GM12878 (cell line): ENCODE measurements at regions not wholly inside any gene's neighbourhood (a gene's known extent, or its start where the extent isn't known, plus 50 kb on each side); places are given as distances from the start of the nearest gene placed in this dataset.
A peak's percentile ranks its signal among the peaks of the same experiment; 100 is the strongest.

Experiments used
- ATAC-seq: fragments of 200-7000 bp; cut with Tn5 transposase; 3 replicates; pipeline ENCODE4 v1.9.1; 2020; ENCODE audit warnings: mild to moderate bottlenecking, moderate library complexity
- BruUV-seq: library from RNA; stranded (reverse); fragments of 400-500 nt; replicated peaks from 2 replicates; lab custom pipeline; 2021; lab: Mats Ljungman, UMichigan
- CTCF ChIA-PET: fragments of 300-600 bp; sonication (Branson Sonifier 250); formaldehyde crosslinking; extraction: SDS; loops from one replicate; lab custom pipeline; 2021; ENCODE audit warnings: inconsistent platforms; lab: Yijun Ruan, JAX
- POLR2A ChIA-PET: fragments of 350-600 bp; formaldehyde crosslinking; extraction: SDS; loops from one replicate; lab custom pipeline; 2021; ENCODE audit warnings: inconsistent platforms; lab: Charles Lee
- RAD21 ChIA-PET: fragments of 300-600 bp; sonication (Branson Sonifier 250); formaldehyde crosslinking; loops from one replicate; lab custom pipeline; 2023; ENCODE audit warnings: antibody characterized with exemption; ENCODE audit not compliant: unreplicated experiment; lab: Charles Lee
- SMC1A ChIA-PET: fragments of 300-600 bp; sonication (Branson Sonifier 250); formaldehyde crosslinking; loops from one replicate; lab custom pipeline; 2023; ENCODE audit not compliant: unreplicated experiment, uncharacterized antibody; lab: Charles Lee
- DNase-seq: peaks from one replicate; pipeline ENCODE4 v3.0.0-alpha.2; 2011; ENCODE audit warnings: low read depth, low spot score
- FAIRE-seq: peaks from 3 replicates; lab custom pipeline; 2011; peaks lifted over from hg19 to GRCh38; lab: Jason Lieb, UNC
- H2AFZ ChIP-seq: 2 replicates; pipeline ENCODE4 v1.6.0; 2011; ENCODE audit warnings: low read depth, low read length, control low read depth; ENCODE audit not compliant: control insufficient read depth
- H3K27ac ChIP-seq: 2 replicates; pipeline ENCODE4 v1.5.1; 2011; ENCODE audit warnings: control low read depth; ENCODE audit not compliant: control insufficient read depth, insufficient read depth
- H3K27me3 ChIP-seq, 2 experiments: replicated peaks in 1 of 2; 2 replicates each; pipeline versions ENCODE4 v1.6.0 to v1.6.1; 2011; ENCODE audit warnings: low read length in 1 of 2; ENCODE audit not compliant: control insufficient read depth in 2 of 2, insufficient read depth in 2 of 2
- H3K36me3 ChIP-seq, 2 experiments: 2 replicates each; pipeline ENCODE4 v1.5.1; 2011; ENCODE audit warnings: low read length in 1 of 2; ENCODE audit not compliant: control insufficient read depth in 2 of 2, insufficient read depth in 2 of 2
- H3K4me1 ChIP-seq: 2 replicates; pipeline ENCODE4 v1.6.1; 2011; ENCODE audit warnings: mild to moderate bottlenecking, low read length, moderate library complexity, mixed read lengths; ENCODE audit not compliant: control insufficient read depth, insufficient read depth
- H3K4me2 ChIP-seq: 2 replicates; pipeline ENCODE4 v1.6.0; 2011; ENCODE audit warnings: control low read depth; ENCODE audit not compliant: control insufficient read depth, insufficient read depth
- H3K4me3 ChIP-seq: fragments of 200-600 bp; sonication (generic); 2 replicates; pipeline ENCODE4 v1.5.1; 2016
- H3K79me2 ChIP-seq: 2 replicates; pipeline ENCODE4 v1.6.0; 2011; ENCODE audit warnings: low read length; ENCODE audit not compliant: control insufficient read depth, insufficient read depth
- H3K9ac ChIP-seq: 2 replicates; pipeline ENCODE4 v1.8.0; 2011; ENCODE audit warnings: low read length, control low read depth, mixed read lengths; ENCODE audit not compliant: control insufficient read depth, insufficient read depth
- H3K9me3 ChIP-seq: replicated peaks from 3 replicates; pipeline ENCODE4 v1.5.1; 2011; ENCODE audit warnings: mild to moderate bottlenecking, low read length; ENCODE audit not compliant: control insufficient read depth, insufficient read depth
- H4K20me1 ChIP-seq: 2 replicates; pipeline ENCODE4 v1.6.0; 2011; ENCODE audit not compliant: control insufficient read depth, insufficient read depth
- ATF7 ChIP-seq: fragments of 450-650 bp; IDR thresholded peaks from 2 replicates; pipeline ENCODE4 v1.6.1; 2016; ENCODE audit warnings: low read depth, mild to moderate bottlenecking
- CHD1 ChIP-seq: IDR thresholded peaks from 2 replicates; pipeline ENCODE4 v1.6.1; 2012; ENCODE audit warnings: low read depth, low read length, improper control_type of control experiment
- IKZF2 ChIP-seq, 2 experiments: fragments of 450-650 bp; IDR thresholded peaks; 2 replicates each; pipeline ENCODE4 v1.6.1; 2017; ENCODE audit warnings: mild to moderate bottlenecking in 2 of 2, moderate library complexity in 2 of 2
- MEF2B ChIP-seq: fragments of 450-650 bp; IDR thresholded peaks from 2 replicates; pipeline ENCODE4 v1.6.1; 2018; ENCODE audit warnings: mild to moderate bottlenecking, moderate library complexity; ENCODE audit not compliant: partially characterized antibody, poor library complexity, severe bottlenecking
- MTA2 ChIP-seq: fragments of 450-650 bp; IDR thresholded peaks from 2 replicates; pipeline ENCODE4 v1.6.1; 2016; ENCODE audit warnings: low read depth, mild to moderate bottlenecking, moderate library complexity
- SKIL ChIP-seq: fragments of 450-650 bp; IDR thresholded peaks from 2 replicates; pipeline ENCODE4 v1.6.1; 2017; ENCODE audit warnings: mild to moderate bottlenecking, low read depth, inconsistent platforms; ENCODE audit not compliant: poor library complexity, severe bottlenecking
- WGBS: methylation state at CpG from one replicate; pipeline ENCODE4 v1.1.6; 2016; ENCODE audit warnings: low lambda C conversion rate; ENCODE audit not compliant: insufficient replicate concordance, insufficient coverage; ENCODE audit errors: missing lambda C conversion rate; 5-methylcytosine and 5-hydroxymethylcytosine counted together
- in situ Hi-C: fragments of 300-500 bp; cut with MboI; formaldehyde crosslinking; loops from 9 replicates; pipeline ENCODE4 v1.14.3; 2018; ENCODE audit warnings: mixed read lengths
- intact Hi-C: fragments of 100-400 bp; cut with micrococcal nuclease; formaldehyde crosslinking; loops from one replicate; pipeline ENCODE4 v1.14.2; 2022; ENCODE audit not compliant: unreplicated experiment

GRCh38 chr9:1745980-1746379 is 269.2 kb upstream of the SMARCA2 start:
- TF ChIP-seq MTA2 (peak; percentile 84), ATF7 (0 out of 2 replicates have a peak, but pooled peaks have one; percentile 15), SKIL (peak; percentile 37), CHD1 (no peak), MEF2B (peak; percentile 51), IKZF2 (IDR thresholded peaks at IDR 0.05) (peak in 1 of 2 experiments; percentile 38; a peak in 1 of 4 replicates)
- TF ChIP-seq, all 136 proteins: peak for 5
- Histone ChIP-seq H3K9ac (no peak overlapping the region), H2AFZ (no peak overlapping the region), H3K4me3 (no peak overlapping the region), H3K4me2 (no peak overlapping the region), H4K20me1 (no peaks in the 10 kb centered on the region), H3K9me3 (no peaks in the 10 kb centered on the region; the same call in 2 of the 3 replicates), H3K27me3 (no peaks in the 10 kb centered on the region), H3K4me1 (no peaks in the 10 kb centered on the region; the same call in 1 of the 2 replicates), H3K27ac (no peak overlapping the region), H3K79me2 (no peaks in the 10 kb centered on the region), H3K36me3 (no peaks in the 10 kb centered on the region)
- no TSS peak for BruUV-seq
- DNase-seq (no peak), ATAC-seq (peak; percentile 50), FAIRE-seq (no peak)
- CTCF ChIA-PET, result no interaction called here
- SMC1A ChIA-PET, result interaction anchor here (1.8 to 3.2 kb wide), 2 partner anchors 18 to 104 kb away, joined by 5 to 7 read pairs; no protein-coding TSS in a partner anchor
- 0% methylated on average over 2 of the region's 2 CpGs for WGBS
- in situ Hi-C loops (no loop called here), intact Hi-C loops (no loop called here)
- POLR2A ChIA-PET, result no interaction called here
- RAD21 ChIA-PET, result no interaction called here
